ENCODE measurements at regions not wholly inside any gene's neighbourhood (a gene's known extent, or its start where the extent isn't known, plus 50 kb on each side); places are given as distances from the start of the nearest gene placed in this dataset.

GRCh38 chr2:176662753-176663152 is 393.5 kb downstream of the MTX2 start:
- TF ChIP-seq CTCF (conservative IDR thresholded peaks at IDR 0.05; ENCODE audit: low read length): no peak
- TF ChIP-seq EZH2phosphoT487 (IDR thresholded peaks at IDR 0.05; ENCODE audit: borderline replicate concordance, low read depth, low read length): no peak
